ENCODE measurements at regions not wholly inside any gene's neighbourhood (a gene's known extent, or its start where the extent isn't known, plus 50 kb on each side); places are given as distances from the start of the nearest gene placed in this dataset.

DNA sequence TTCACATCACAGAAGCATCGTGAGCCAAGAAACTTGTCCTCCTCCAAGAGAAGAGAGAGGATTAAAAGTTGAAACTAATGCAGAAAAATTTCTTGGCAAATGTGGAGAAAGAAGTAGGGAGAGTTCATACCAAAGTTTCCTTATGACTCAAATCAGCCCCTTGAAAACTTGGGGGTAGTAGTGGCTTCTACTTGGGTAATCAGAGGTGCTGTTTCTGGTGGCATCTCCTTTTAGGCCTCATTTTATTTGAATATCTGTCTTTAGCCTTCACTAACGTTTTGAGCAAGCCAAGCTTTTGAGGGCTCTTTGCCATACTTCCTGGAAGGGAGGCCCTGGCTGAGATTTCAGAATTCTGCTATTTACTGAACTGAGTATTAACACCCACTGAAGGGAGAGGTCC lies 515.3 kb upstream of the MEX3C start:
- no peak overlapping the region for H3K4me2 ChIP-seq (ENCODE audit: extremely low read depth, insufficient read depth, low read length)
- H3K79me2 ChIP-seq (ENCODE audit: control insufficient read depth, insufficient read depth, low read length): no peaks in the 10 kb centered on the region
- no peak overlapping the region for H3K9ac ChIP-seq (ENCODE audit: insufficient read depth, low read length)
- H3K27ac ChIP-seq (ENCODE audit: insufficient read depth, low read length): no peak overlapping the region
- no peaks in the 10 kb centered on the region for H4K20me1 ChIP-seq (ENCODE audit: control insufficient read depth, extremely low read depth, insufficient read depth, low read length)
- H3K9me3 ChIP-seq (ENCODE audit: control insufficient read depth, insufficient read depth, low read depth, low read length): no peaks in the 10 kb centered on the region
- H3K4me1 ChIP-seq (ENCODE audit: control insufficient read depth, extremely low read depth, insufficient read depth, low read length): no peaks in the 10 kb centered on the region
- H3K27me3 ChIP-seq (ENCODE audit: control insufficient read depth, insufficient read depth, low read length): no peaks in the 10 kb centered on the region
- DNase-seq (ENCODE audit: low read depth in 2 of 2): no peak
- no peak overlapping the region for H3K4me3 ChIP-seq (replicated peaks in 1 of 4; ENCODE audit: control extremely low read depth in 1 of 4, insufficient read depth in 1 of 4, low read depth in 3 of 4, low read length in 4 of 4)
- no peaks in the 10 kb centered on the region for H3K36me3 ChIP-seq (ENCODE audit: control insufficient read depth, insufficient read depth, low read length)
- no peak overlapping the region for H2AFZ ChIP-seq (ENCODE audit: low read length)
- TF ChIP-seq, protein P1, sequence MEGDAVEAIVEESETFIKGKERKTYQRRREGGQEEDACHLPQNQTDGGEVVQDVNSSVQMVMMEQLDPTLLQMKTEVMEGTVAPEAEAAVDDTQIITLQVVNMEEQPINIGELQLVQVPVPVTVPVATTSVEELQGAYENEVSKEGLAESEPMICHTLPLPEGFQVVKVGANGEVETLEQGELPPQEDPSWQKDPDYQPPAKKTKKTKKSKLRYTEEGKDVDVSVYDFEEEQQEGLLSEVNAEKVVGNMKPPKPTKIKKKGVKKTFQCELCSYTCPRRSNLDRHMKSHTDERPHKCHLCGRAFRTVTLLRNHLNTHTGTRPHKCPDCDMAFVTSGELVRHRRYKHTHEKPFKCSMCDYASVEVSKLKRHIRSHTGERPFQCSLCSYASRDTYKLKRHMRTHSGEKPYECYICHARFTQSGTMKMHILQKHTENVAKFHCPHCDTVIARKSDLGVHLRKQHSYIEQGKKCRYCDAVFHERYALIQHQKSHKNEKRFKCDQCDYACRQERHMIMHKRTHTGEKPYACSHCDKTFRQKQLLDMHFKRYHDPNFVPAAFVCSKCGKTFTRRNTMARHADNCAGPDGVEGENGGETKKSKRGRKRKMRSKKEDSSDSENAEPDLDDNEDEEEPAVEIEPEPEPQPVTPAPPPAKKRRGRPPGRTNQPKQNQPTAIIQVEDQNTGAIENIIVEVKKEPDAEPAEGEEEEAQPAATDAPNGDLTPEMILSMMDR (conservative IDR thresholded peaks at IDR 0.05 in 1 of 2, IDR thresholded peaks at IDR 0.05 in 1 of 2; ENCODE audit: low read depth in 1 of 2, low read length in 2 of 2): no peak
- TF ChIP-seq EZH2 (IDR thresholded peaks at IDR 0.05; ENCODE audit: low read length, missing control alignments): no peak

DNA sequence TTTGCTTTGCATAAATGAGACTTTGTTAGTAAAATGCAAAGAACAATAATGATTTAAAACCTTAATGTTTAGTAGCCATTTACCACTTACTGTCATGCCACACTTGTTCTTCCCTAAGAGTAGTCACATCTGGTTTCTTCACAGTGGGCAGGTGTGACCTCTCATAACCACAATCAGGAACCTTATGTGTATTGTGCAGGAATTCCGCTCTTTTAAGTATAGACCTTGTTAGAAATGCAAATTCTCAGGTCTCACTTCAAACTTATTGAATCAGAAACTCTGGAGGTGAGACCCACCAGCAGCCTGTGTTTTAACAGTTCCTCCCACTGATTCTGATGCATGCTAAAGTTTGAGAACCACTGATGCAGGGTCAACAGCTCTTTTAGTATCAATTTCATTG lies 518.8 kb upstream of the MEX3C start:
- Histone ChIP-seq H3K4me1 (ENCODE audit: control insufficient read depth, extremely low read depth, insufficient read depth, low read length) (no peaks in the 10 kb centered on the region), H3K27ac (ENCODE audit: insufficient read depth, low read length) (no peak overlapping the region), H3K27me3 (ENCODE audit: control insufficient read depth, insufficient read depth, low read length) (no peaks in the 10 kb centered on the region), H3K4me3 (replicated peaks in 1 of 4; ENCODE audit: control extremely low read depth in 1 of 4, insufficient read depth in 1 of 4, low read depth in 3 of 4, low read length in 4 of 4) (no peak overlapping the region), H4K20me1 (ENCODE audit: control insufficient read depth, extremely low read depth, insufficient read depth, low read length) (no peaks in the 10 kb centered on the region), H3K4me2 (ENCODE audit: extremely low read depth, insufficient read depth, low read length) (no peak overlapping the region), H3K36me3 (ENCODE audit: control insufficient read depth, insufficient read depth, low read length) (no peaks in the 10 kb centered on the region), H3K9ac (ENCODE audit: insufficient read depth, low read length) (no peak overlapping the region), H3K79me2 (ENCODE audit: control insufficient read depth, insufficient read depth, low read length) (no peaks in the 10 kb centered on the region), H2AFZ (ENCODE audit: low read length) (no peak overlapping the region), H3K9me3 (ENCODE audit: control insufficient read depth, insufficient read depth, low read depth, low read length) (no peaks in the 10 kb centered on the region)
- no peak for DNase-seq (ENCODE audit: low read depth in 2 of 2)
- TF ChIP-seq, protein P1 (conservative IDR thresholded peaks at IDR 0.05 in 1 of 2, IDR thresholded peaks at IDR 0.05 in 1 of 2; ENCODE audit: low read depth in 1 of 2, low read length in 2 of 2): no peak
- TF ChIP-seq EZH2 (IDR thresholded peaks at IDR 0.05; ENCODE audit: low read length, missing control alignments): no peak

DNA sequence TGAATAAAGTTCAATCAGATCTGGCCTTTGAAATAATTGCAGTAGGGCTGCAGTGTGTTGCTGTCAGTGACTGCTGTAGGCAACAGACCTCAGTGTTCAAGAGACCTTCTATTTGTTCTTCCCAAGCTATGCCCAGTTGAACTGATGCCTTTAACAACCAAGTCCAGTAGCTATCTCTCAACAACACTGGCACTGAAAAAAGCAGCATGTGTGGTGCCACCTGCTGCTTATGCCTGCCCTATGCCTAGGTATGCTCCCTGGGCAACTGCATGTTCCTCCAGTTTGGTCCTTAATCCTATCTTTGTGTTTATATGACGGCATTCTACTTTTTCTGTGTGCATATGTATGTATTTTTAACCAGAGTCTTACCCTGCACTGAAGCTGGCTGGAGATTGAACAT lies 523.9 kb upstream of the MEX3C start:
- Histone ChIP-seq H3K27ac (ENCODE audit: insufficient read depth, low read length) (no peak overlapping the region), H3K4me1 (ENCODE audit: control insufficient read depth, extremely low read depth, insufficient read depth, low read length) (no peaks in the 10 kb centered on the region), H2AFZ (ENCODE audit: low read length) (no peak overlapping the region), H3K36me3 (ENCODE audit: control insufficient read depth, insufficient read depth, low read length) (no peaks in the 10 kb centered on the region), H3K27me3 (ENCODE audit: control insufficient read depth, insufficient read depth, low read length) (no peaks in the 10 kb centered on the region), H3K9ac (ENCODE audit: insufficient read depth, low read length) (no peak overlapping the region), H3K79me2 (ENCODE audit: control insufficient read depth, insufficient read depth, low read length) (no peaks in the 10 kb centered on the region), H3K4me2 (ENCODE audit: extremely low read depth, insufficient read depth, low read length) (no peak overlapping the region), H4K20me1 (ENCODE audit: control insufficient read depth, extremely low read depth, insufficient read depth, low read length) (no peaks in the 10 kb centered on the region), H3K9me3 (ENCODE audit: control insufficient read depth, insufficient read depth, low read depth, low read length) (no peaks in the 10 kb centered on the region), H3K4me3 (replicated peaks in 1 of 4; ENCODE audit: control extremely low read depth in 1 of 4, insufficient read depth in 1 of 4, low read depth in 3 of 4, low read length in 4 of 4) (no peak overlapping the region)
- TF ChIP-seq EZH2 (IDR thresholded peaks at IDR 0.05; ENCODE audit: low read length, missing control alignments): no peak
- TF ChIP-seq, protein P1 (conservative IDR thresholded peaks at IDR 0.05 in 1 of 2, IDR thresholded peaks at IDR 0.05 in 1 of 2; ENCODE audit: low read depth in 1 of 2, low read length in 2 of 2): no peak
- no peak for DNase-seq (ENCODE audit: low read depth in 2 of 2)

Measured in fibroblast of lung (primary cell).